ENCODE measurements at regions not wholly inside any gene's neighbourhood (a gene's known extent, or its start where the extent isn't known, plus 50 kb on each side); places are given as distances from the start of the nearest gene placed in this dataset.

DNA sequence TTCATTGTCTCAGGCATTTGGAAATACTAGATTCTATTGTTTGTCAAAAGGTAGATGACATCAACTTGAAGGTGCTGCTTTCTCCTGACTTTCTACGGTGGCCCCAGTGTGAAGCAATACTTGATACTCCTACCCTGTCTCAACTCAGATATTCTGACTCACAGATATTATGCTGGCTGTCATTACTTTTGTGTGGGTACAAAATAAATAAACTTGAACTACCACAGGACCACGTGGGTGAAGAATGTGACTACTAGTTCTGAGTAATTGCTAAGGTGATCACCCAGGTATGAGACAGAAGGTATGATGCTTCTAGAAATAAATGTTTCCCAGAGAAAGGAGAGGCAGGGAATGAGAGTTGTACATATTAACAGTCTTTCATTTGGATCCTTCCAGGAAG lies 275.3 kb upstream of the SPOCK3 start:
- TF ChIP-seq, protein P1, sequence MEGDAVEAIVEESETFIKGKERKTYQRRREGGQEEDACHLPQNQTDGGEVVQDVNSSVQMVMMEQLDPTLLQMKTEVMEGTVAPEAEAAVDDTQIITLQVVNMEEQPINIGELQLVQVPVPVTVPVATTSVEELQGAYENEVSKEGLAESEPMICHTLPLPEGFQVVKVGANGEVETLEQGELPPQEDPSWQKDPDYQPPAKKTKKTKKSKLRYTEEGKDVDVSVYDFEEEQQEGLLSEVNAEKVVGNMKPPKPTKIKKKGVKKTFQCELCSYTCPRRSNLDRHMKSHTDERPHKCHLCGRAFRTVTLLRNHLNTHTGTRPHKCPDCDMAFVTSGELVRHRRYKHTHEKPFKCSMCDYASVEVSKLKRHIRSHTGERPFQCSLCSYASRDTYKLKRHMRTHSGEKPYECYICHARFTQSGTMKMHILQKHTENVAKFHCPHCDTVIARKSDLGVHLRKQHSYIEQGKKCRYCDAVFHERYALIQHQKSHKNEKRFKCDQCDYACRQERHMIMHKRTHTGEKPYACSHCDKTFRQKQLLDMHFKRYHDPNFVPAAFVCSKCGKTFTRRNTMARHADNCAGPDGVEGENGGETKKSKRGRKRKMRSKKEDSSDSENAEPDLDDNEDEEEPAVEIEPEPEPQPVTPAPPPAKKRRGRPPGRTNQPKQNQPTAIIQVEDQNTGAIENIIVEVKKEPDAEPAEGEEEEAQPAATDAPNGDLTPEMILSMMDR (IDR thresholded peaks at IDR 0.05), result no peak
- TF ChIP-seq, protein P2, sequence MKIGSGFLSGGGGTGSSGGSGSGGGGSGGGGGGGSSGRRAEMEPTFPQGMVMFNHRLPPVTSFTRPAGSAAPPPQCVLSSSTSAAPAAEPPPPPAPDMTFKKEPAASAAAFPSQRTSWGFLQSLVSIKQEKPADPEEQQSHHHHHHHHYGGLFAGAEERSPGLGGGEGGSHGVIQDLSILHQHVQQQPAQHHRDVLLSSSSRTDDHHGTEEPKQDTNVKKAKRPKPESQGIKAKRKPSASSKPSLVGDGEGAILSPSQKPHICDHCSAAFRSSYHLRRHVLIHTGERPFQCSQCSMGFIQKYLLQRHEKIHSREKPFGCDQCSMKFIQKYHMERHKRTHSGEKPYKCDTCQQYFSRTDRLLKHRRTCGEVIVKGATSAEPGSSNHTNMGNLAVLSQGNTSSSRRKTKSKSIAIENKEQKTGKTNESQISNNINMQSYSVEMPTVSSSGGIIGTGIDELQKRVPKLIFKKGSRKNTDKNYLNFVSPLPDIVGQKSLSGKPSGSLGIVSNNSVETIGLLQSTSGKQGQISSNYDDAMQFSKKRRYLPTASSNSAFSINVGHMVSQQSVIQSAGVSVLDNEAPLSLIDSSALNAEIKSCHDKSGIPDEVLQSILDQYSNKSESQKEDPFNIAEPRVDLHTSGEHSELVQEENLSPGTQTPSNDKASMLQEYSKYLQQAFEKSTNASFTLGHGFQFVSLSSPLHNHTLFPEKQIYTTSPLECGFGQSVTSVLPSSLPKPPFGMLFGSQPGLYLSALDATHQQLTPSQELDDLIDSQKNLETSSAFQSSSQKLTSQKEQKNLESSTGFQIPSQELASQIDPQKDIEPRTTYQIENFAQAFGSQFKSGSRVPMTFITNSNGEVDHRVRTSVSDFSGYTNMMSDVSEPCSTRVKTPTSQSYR (CRISPR knock-in tag; IDR thresholded peaks at IDR 0.05), result no peak
- TF ChIP-seq, protein P3, sequence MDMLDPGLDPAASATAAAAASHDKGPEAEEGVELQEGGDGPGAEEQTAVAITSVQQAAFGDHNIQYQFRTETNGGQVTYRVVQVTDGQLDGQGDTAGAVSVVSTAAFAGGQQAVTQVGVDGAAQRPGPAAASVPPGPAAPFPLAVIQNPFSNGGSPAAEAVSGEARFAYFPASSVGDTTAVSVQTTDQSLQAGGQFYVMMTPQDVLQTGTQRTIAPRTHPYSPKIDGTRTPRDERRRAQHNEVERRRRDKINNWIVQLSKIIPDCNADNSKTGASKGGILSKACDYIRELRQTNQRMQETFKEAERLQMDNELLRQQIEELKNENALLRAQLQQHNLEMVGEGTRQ (CRISPR knock-in tag; IDR thresholded peaks at IDR 0.05), result no peak
- no peak for TF ChIP-seq TCF7 (CRISPR knock-in tag; IDR thresholded peaks at IDR 0.05; ENCODE audit: low read depth)
- no peak for TF ChIP-seq ZNF121 (CRISPR knock-in tag; IDR thresholded peaks at IDR 0.05)
- TF ChIP-seq CREM (CRISPR knock-in tag; IDR thresholded peaks at IDR 0.05), result no peak
- TF ChIP-seq NFYB (CRISPR knock-in tag; conservative IDR thresholded peaks at IDR 0.05; ENCODE audit: low read depth), result no peak
- TF ChIP-seq ZNF138 (CRISPR knock-in tag; conservative IDR thresholded peaks at IDR 0.05), result no peak
- TF ChIP-seq, protein P4, sequence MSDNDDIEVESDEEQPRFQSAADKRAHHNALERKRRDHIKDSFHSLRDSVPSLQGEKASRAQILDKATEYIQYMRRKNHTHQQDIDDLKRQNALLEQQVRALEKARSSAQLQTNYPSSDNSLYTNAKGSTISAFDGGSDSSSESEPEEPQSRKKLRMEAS (CRISPR knock-in tag; IDR thresholded peaks at IDR 0.05), result no peak
- TF ChIP-seq, protein P5, sequence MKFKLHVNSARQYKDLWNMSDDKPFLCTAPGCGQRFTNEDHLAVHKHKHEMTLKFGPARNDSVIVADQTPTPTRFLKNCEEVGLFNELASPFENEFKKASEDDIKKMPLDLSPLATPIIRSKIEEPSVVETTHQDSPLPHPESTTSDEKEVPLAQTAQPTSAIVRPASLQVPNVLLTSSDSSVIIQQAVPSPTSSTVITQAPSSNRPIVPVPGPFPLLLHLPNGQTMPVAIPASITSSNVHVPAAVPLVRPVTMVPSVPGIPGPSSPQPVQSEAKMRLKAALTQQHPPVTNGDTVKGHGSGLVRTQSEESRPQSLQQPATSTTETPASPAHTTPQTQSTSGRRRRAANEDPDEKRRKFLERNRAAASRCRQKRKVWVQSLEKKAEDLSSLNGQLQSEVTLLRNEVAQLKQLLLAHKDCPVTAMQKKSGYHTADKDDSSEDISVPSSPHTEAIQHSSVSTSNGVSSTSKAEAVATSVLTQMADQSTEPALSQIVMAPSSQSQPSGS (CRISPR knock-in tag; IDR thresholded peaks at IDR 0.05; ENCODE audit: borderline replicate concordance, low read depth), result no peak
- TF ChIP-seq NR3C1 (CRISPR knock-in tag; conservative IDR thresholded peaks at IDR 0.05; ENCODE audit: low read depth), result no peak
